Vagina (tissue), 2 donors: ENCODE measurements at regions not wholly inside any gene's neighbourhood (a gene's known extent, or its start where the extent isn't known, plus 50 kb on each side); places are given as distances from the start of the nearest gene placed in this dataset.

Experiments used
- DNase-seq, 2 donors: peaks; one replicate each; pipeline ENCODE4 v3.0.0-alpha.2; 2017; ENCODE audit errors: extremely low spot score in 2 of 2
- H3K27ac ChIP-seq: fragments of 200-600 bp; sonication (generic); one replicate; pipeline ENCODE4 v1.5.1; 2019
- H3K27me3 ChIP-seq: fragments of 200-600 bp; sonication (generic); one replicate; pipeline ENCODE4 v1.5.1; 2019
- H3K36me3 ChIP-seq, 2 donors: fragments of 200-600 bp; sonication (generic); one replicate each; pipeline ENCODE4 v1.5.1; 2017 to 2019
- H3K4me1 ChIP-seq: fragments of 200-600 bp; sonication (generic); one replicate; pipeline ENCODE4 v1.5.1; 2019
- H3K4me3 ChIP-seq, 2 donors: fragments of 200-600 bp; sonication (generic); 1 replicate in 1 of 2; 2 replicates in 1 of 2; pipeline ENCODE4 v1.5.1; 2016 to 2019
- H3K9me3 ChIP-seq: fragments of 200-600 bp; sonication (generic); one replicate; pipeline ENCODE4 v1.5.1; 2019
- CTCF ChIP-seq, 3 experiments: fragments of 450-650 bp in 2 of 3; fragments of 200-600 bp in 1 of 3; sonication (generic) in 1 of 3; IDR thresholded peaks; one replicate each; pipeline ENCODE4 v1.5.1; 2017 to 2019; ENCODE audit warnings: antibody characterized with exemption in 3 of 3, mild to moderate bottlenecking in 2 of 3, moderate library complexity in 2 of 3
- POLR2A ChIP-seq, 2 donors: fragments of 450-650 bp; IDR thresholded peaks; one replicate each; pipeline ENCODE4 v1.6.1; 2017; ENCODE audit warnings: antibody characterized with exemption in 2 of 2, mild to moderate bottlenecking in 2 of 2, moderate library complexity in 2 of 2
- POLR2AphosphoS5 ChIP-seq, 2 donors: sonication (generic); formaldehyde crosslinking; IDR thresholded peaks; one replicate each; pipeline ENCODE4 v1.9.0; 2017; ENCODE audit warnings: antibody characterized with exemption in 2 of 2, mild to moderate bottlenecking in 2 of 2, low read depth in 1 of 2; ENCODE audit not compliant: insufficient read depth in 1 of 2
- intact Hi-C: fragments of 100-400 bp; cut with DNase I; formaldehyde crosslinking; loops from one replicate; pipeline ENCODE4 v1.15.1; 2023

GRCh38 chr3:54014067-54014466 is 108.3 kb upstream of the CACNA2D3 start:
- TF ChIP-seq POLR2AphosphoS5 (IDR thresholded peaks at IDR 0.05; ENCODE audit: insufficient read depth in 1 of 2, low read depth in 1 of 2): no peak
- no peak for TF ChIP-seq POLR2A (IDR thresholded peaks at IDR 0.05)
- no peak for TF ChIP-seq CTCF (IDR thresholded peaks at IDR 0.05)
- no peaks in the 10 kb centered on the region for H3K36me3 ChIP-seq
- H3K27me3 ChIP-seq: no peaks in the 10 kb centered on the region
- no peak for DNase-seq
- intact Hi-C loops: no loop called here
- no peak overlapping the region for H3K4me3 ChIP-seq
- H3K4me1 ChIP-seq: no peaks in the 10 kb centered on the region
- H3K27ac ChIP-seq: no peak overlapping the region
- H3K9me3 ChIP-seq: no peaks in the 10 kb centered on the region

- Histone ChIP-seq H3K36me3 (no peaks in the 10 kb centered on the region), H3K4me1 (no peaks in the 10 kb centered on the region), H3K9me3 (no peaks in the 10 kb centered on the region), H3K27ac (no peak overlapping the region), H3K4me3 (no peak overlapping the region), H3K27me3 (no peaks in the 10 kb centered on the region)
- intact Hi-C loops: loop anchor here (5.0 kb wide), 1 partner anchor 1174 kb away; no protein-coding TSS in a partner anchor
- TF ChIP-seq POLR2AphosphoS5 (IDR thresholded peaks at IDR 0.05; ENCODE audit: insufficient read depth in 1 of 2, low read depth in 1 of 2): no peak
- TF ChIP-seq CTCF (IDR thresholded peaks at IDR 0.05): no peak
- no peak for TF ChIP-seq POLR2A (IDR thresholded peaks at IDR 0.05)
- DNase-seq: no peak
Observed at GRCh38 chr3:54008744-54009143, 113.6 kb upstream of the CACNA2D3 start.

GRCh38 chr3:54008099-54008498 is 114.3 kb upstream of the CACNA2D3 start:
- intact Hi-C loops: loop anchor here (5.0 kb wide), 1 partner anchor 1174 kb away; no protein-coding TSS in a partner anchor
- H3K27ac ChIP-seq: no peak overlapping the region
- TF ChIP-seq CTCF (IDR thresholded peaks at IDR 0.05): no peak
- TF ChIP-seq POLR2AphosphoS5 (IDR thresholded peaks at IDR 0.05; ENCODE audit: insufficient read depth in 1 of 2, low read depth in 1 of 2): no peak
- no peak for TF ChIP-seq POLR2A (IDR thresholded peaks at IDR 0.05)

GRCh38 chr3:54004335-54004734 is 112.7 kb upstream of the SELENOK start:
- intact Hi-C loops: no loop called here
- TF ChIP-seq CTCF (IDR thresholded peaks at IDR 0.05): no peak
- TF ChIP-seq POLR2AphosphoS5 (IDR thresholded peaks at IDR 0.05; ENCODE audit: insufficient read depth in 1 of 2, low read depth in 1 of 2): no peak
- TF ChIP-seq POLR2A (IDR thresholded peaks at IDR 0.05): no peak
- Histone ChIP-seq H3K9me3 (no peaks in the 10 kb centered on the region), H3K4me3 (no peak overlapping the region), H3K4me1 (no peaks in the 10 kb centered on the region), H3K27me3 (no peaks in the 10 kb centered on the region), H3K27ac (no peak overlapping the region), H3K36me3 (no peaks in the 10 kb centered on the region)
- DNase-seq: no peak

More at GRCh38 chr3:54008099-54008498, 114.3 kb upstream of the CACNA2D3 start:
- no peaks in the 10 kb centered on the region for H3K27me3 ChIP-seq
- H3K4me1 ChIP-seq: no peaks in the 10 kb centered on the region
- no peaks in the 10 kb centered on the region for H3K36me3 ChIP-seq
- DNase-seq: no peak
- no peak overlapping the region for H3K4me3 ChIP-seq
- H3K9me3 ChIP-seq: no peaks in the 10 kb centered on the region

GRCh38 chr3:54003136-54003535 is 111.5 kb upstream of the SELENOK start:
- intact Hi-C loops: no loop called here

More at GRCh38 chr3:54003136-54003535, 111.5 kb upstream of the SELENOK start:
- no peaks in the 10 kb centered on the region for H3K4me1 ChIP-seq
- no peaks in the 10 kb centered on the region for H3K36me3 ChIP-seq
- TF ChIP-seq POLR2AphosphoS5 (IDR thresholded peaks at IDR 0.05; ENCODE audit: insufficient read depth in 1 of 2, low read depth in 1 of 2) (no peak), CTCF (IDR thresholded peaks at IDR 0.05) (no peak), POLR2A (IDR thresholded peaks at IDR 0.05) (no peak)
- H3K9me3 ChIP-seq: no peaks in the 10 kb centered on the region
- no peak overlapping the region for H3K27ac ChIP-seq
- H3K4me3 ChIP-seq: no peak overlapping the region
- no peak for DNase-seq
- H3K27me3 ChIP-seq: no peaks in the 10 kb centered on the region
